PC-3 (cell line): ENCODE measurements at regions not wholly inside any gene's neighbourhood (a gene's known extent, or its start where the extent isn't known, plus 50 kb on each side); places are given as distances from the start of the nearest gene placed in this dataset.

Experiments
- ATAC-seq: fragments of 200-7000 bp; cut with Tn5 transposase; 2 replicates; pipeline ENCODE4 v1.9.1; 2020; ENCODE audit warnings: mild to moderate bottlenecking, moderate library complexity
- BruUV-seq: library from RNA; stranded (reverse); fragments of 400-500 nt; replicated peaks from 2 replicates; lab custom pipeline; 2021; lab: Mats Ljungman, UMichigan
- CTCF ChIA-PET: fragments of 300-600 bp; sonication (Branson Sonifier 250); formaldehyde crosslinking; loops from one replicate; lab custom pipeline; 2022; ENCODE audit warnings: antibody characterized with exemption; lab: Charles Lee
- POLR2A ChIA-PET: fragments of 300-600 bp; sonication (Branson Sonifier 250); formaldehyde crosslinking; loops from one replicate; lab custom pipeline; 2022; ENCODE audit warnings: antibody characterized with exemption; ENCODE audit not compliant: unreplicated experiment; lab: Charles Lee
- DNase-seq: peaks from one replicate; pipeline ENCODE4 v3.0.0-alpha.2; 2015
- H2AFZ ChIP-seq: fragments of 300-600 bp; sonication (generic); 2 replicates; pipeline ENCODE4 v1.6.0; 2016; ENCODE audit warnings: antibody characterized with exemption, low read length
- H3F3A ChIP-seq: fragments of 300-600 bp; sonication (generic); one replicate; pipeline ENCODE4 v1.6.0; 2017; ENCODE audit warnings: antibody characterized with exemption, low read length, control low read depth, mild to moderate bottlenecking; ENCODE audit not compliant: unreplicated experiment
- H3K27ac ChIP-seq: fragments of 300-600 bp; sonication (generic); 2 replicates; pipeline ENCODE4 v1.5.1; 2016; ENCODE audit warnings: mild to moderate bottlenecking, low read length
- H3K27me3 ChIP-seq: fragments of 300-600 bp; sonication (generic); 2 replicates; pipeline ENCODE4 v1.6.1; 2016; ENCODE audit warnings: low read length, mixed read lengths
- H3K36me3 ChIP-seq: fragments of 300-600 bp; sonication (generic); 2 replicates; pipeline ENCODE4 v1.6.1; 2016; ENCODE audit warnings: low read depth, mixed run types, low read length, mixed read lengths
- H3K4me1 ChIP-seq: fragments of 300-600 bp; sonication (generic); 2 replicates; pipeline ENCODE4 v1.5.1; 2016; ENCODE audit warnings: low read length; ENCODE audit not compliant: insufficient read depth
- H3K4me2 ChIP-seq: fragments of 300-600 bp; sonication (generic); 2 replicates; pipeline ENCODE4 v1.6.0; 2016; ENCODE audit warnings: low read length
- H3K4me3 ChIP-seq: fragments of 300-600 bp; sonication (generic); 2 replicates; pipeline ENCODE4 v1.5.1; 2016; ENCODE audit warnings: mild to moderate bottlenecking, low read length, mixed read lengths
- H3K79me2 ChIP-seq: fragments of 300-600 bp; sonication (generic); 2 replicates; pipeline ENCODE4 v1.6.1; 2017; ENCODE audit warnings: low read length, mixed read lengths
- H3K9ac ChIP-seq: fragments of 300-600 bp; sonication (generic); 2 replicates; pipeline ENCODE4 v1.6.0; 2016; ENCODE audit warnings: mild to moderate bottlenecking, low read length
- H3K9me2 ChIP-seq: fragments of 300-600 bp; sonication (generic); replicated peaks from 2 replicates; pipeline ENCODE4 v1.6.1; 2016; ENCODE audit warnings: mixed run types, low read length, mixed read lengths
- H3K9me3 ChIP-seq: fragments of 300-600 bp; sonication (generic); 2 replicates; pipeline ENCODE4 v1.6.1; 2016; ENCODE audit warnings: low read length, mixed read lengths
- H4K20me1 ChIP-seq: fragments of 300-600 bp; sonication (generic); 2 replicates; pipeline ENCODE4 v1.6.1; 2016; ENCODE audit warnings: low read length, mixed read lengths
- EZH2 ChIP-seq: fragments of 300-600 bp; sonication (generic); IDR thresholded peaks from one replicate; pipeline ENCODE4 v1.6.1; 2017; ENCODE audit warnings: antibody characterized with exemption, mild to moderate bottlenecking, low read length; ENCODE audit not compliant: unreplicated experiment
- EZH2phosphoT487 ChIP-seq: fragments of 300-600 bp; sonication (generic); IDR thresholded peaks from 2 replicates; pipeline ENCODE4 v1.6.1; 2018; ENCODE audit warnings: mild to moderate bottlenecking, antibody characterized with exemption, low read length, borderline replicate concordance
- intact Hi-C: fragments of 100-400 bp; cut with micrococcal nuclease; formaldehyde crosslinking; loops from 2 replicates; pipeline ENCODE4 v1.9.0; 2023
- TF ChIP-seq, protein P1 (sequence below): fragments of 300-600 bp; sonication (generic); conservative IDR thresholded peaks from 2 replicates; pipeline ENCODE4 v1.5.1; 2017; ENCODE audit warnings: antibody characterized with exemption, low read depth, mild to moderate bottlenecking, low read length

DNA sequence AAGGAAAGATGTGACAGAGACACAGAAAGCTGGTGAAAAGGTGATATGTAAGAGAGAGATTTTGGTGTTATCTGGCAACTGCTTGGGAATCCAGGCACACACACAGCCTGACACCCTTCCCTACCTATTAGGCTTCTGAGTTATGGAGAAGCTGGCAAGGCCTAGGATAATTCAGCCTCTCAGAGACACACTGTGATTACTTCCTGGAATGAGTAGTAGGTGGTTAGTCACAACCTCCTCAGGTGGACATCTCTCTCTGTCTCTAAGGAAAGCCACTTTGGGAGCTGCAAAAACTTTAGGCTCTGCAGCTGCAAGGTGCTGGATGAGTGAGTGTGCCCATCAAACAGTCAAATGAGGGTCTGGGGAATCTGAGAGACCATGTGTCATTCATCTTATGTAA is 201.9 kb downstream of the PDCD6IP start:
- intact Hi-C loops, result no loop called here
- POLR2A ChIA-PET, result no interaction called here
- Histone ChIP-seq H3K4me1 (peaks cover 39% of the 10 kb centered on the region), H3K79me2 (no peaks in the 10 kb centered on the region), H3K9me3 (no peaks in the 10 kb centered on the region), H3K4me2 (no peak overlapping the region), H4K20me1 (no peaks in the 10 kb centered on the region), H3K9me2 (no peaks in the 10 kb centered on the region), H3K9ac (no peak overlapping the region), H3K36me3 (no peaks in the 10 kb centered on the region), H2AFZ (no peak overlapping the region), H3K27ac (no peak overlapping the region), H3K27me3 (no peaks in the 10 kb centered on the region), H3F3A (no peaks in the 10 kb centered on the region), H3K4me3 (no peak overlapping the region)
- TF ChIP-seq EZH2phosphoT487, result no peak
- TF ChIP-seq, protein P1, sequence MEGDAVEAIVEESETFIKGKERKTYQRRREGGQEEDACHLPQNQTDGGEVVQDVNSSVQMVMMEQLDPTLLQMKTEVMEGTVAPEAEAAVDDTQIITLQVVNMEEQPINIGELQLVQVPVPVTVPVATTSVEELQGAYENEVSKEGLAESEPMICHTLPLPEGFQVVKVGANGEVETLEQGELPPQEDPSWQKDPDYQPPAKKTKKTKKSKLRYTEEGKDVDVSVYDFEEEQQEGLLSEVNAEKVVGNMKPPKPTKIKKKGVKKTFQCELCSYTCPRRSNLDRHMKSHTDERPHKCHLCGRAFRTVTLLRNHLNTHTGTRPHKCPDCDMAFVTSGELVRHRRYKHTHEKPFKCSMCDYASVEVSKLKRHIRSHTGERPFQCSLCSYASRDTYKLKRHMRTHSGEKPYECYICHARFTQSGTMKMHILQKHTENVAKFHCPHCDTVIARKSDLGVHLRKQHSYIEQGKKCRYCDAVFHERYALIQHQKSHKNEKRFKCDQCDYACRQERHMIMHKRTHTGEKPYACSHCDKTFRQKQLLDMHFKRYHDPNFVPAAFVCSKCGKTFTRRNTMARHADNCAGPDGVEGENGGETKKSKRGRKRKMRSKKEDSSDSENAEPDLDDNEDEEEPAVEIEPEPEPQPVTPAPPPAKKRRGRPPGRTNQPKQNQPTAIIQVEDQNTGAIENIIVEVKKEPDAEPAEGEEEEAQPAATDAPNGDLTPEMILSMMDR, result no peak
- no peak for TF ChIP-seq EZH2
- BruUV-seq, result no TSS peak
- CTCF ChIA-PET, result no interaction called here
- ATAC-seq (peak; percentile 31), DNase-seq (peak; percentile 49)

DNA sequence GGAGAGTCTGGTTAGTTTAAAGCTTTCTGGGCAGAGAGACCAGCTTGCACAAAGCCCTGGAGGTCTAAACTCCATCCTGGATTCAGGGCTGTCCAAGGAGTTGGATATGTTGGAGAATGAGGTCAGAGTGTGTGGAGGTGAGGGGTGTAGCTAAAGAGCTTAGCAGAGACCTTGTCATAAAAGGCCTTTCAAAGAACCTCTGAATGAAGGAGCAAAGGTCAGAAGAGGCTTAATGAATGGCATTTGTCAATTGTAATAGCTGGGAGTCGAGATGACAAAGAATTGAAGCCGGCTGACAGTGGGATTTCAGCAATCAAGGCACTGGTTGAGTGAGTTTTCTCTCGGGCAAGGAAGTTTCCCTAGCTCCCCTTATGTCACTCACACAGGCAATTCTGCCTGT is 202.6 kb downstream of the PDCD6IP start:
- no TSS peak for BruUV-seq
- CTCF ChIA-PET, result no interaction called here
- Histone ChIP-seq H2AFZ (no peak overlapping the region), H3K36me3 (no peaks in the 10 kb centered on the region), H3K27me3 (no peaks in the 10 kb centered on the region), H3K27ac (no peak overlapping the region), H3K4me2 (no peak overlapping the region), H3K4me1 (peaks cover 39% of the 10 kb centered on the region), H3K9me2 (no peaks in the 10 kb centered on the region), H3K4me3 (no peak overlapping the region), H3K9me3 (no peaks in the 10 kb centered on the region), H3K9ac (no peak overlapping the region), H3F3A (no peaks in the 10 kb centered on the region), H4K20me1 (no peaks in the 10 kb centered on the region), H3K79me2 (no peaks in the 10 kb centered on the region)
- DNase-seq (no peak), ATAC-seq (no peak)
- TF ChIP-seq, protein P1, result no peak
- intact Hi-C loops, result no loop called here
- POLR2A ChIA-PET, result no interaction called here

DNA sequence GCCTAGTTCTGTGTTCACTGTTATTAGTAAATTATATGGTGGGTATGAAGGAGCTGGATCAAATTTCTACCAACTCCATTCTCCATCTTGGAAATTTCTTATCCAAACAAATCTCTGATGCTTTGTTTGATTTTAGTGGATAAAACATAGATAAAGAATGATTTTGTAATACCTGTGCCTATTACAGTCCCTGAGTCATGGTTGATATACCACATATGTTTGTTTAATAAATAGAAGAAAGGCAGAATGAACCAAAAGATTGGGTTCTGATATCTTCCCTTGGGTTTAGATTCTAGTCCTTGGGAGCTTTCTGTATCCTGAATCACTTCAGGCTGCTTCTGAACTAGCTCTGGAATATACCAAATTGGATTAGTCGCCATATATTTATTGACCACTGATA is 203.6 kb downstream of the PDCD6IP start:
- ATAC-seq (peak; percentile 55), DNase-seq (peak; percentile 80)
- intact Hi-C loops, result loop anchor here (1.0 kb wide), 1 partner anchor 8 kb away; no protein-coding TSS in a partner anchor
- Histone ChIP-seq H3K27me3 (no peaks in the 10 kb centered on the region), H3K4me3 (no peak overlapping the region), H3K79me2 (no peaks in the 10 kb centered on the region), H3K9me3 (no peaks in the 10 kb centered on the region), H3K36me3 (no peaks in the 10 kb centered on the region), H3K4me2 (no peak overlapping the region), H3K4me1 (peaks cover 39% of the 10 kb centered on the region), H2AFZ (no peak overlapping the region), H3F3A (no peaks in the 10 kb centered on the region), H3K9ac (peak overlapping the region; percentile 53), H4K20me1 (no peaks in the 10 kb centered on the region), H3K27ac (peak overlapping the region; percentile 86), H3K9me2 (no peaks in the 10 kb centered on the region)
- TF ChIP-seq EZH2, result no peak
- TF ChIP-seq, protein P1, result no peak
- no peak for TF ChIP-seq EZH2phosphoT487
- no TSS peak for BruUV-seq
- POLR2A ChIA-PET, result no interaction called here
- CTCF ChIA-PET, result no interaction called here
